Tongue (tissue), 1 donor: ENCODE measurements at regions not wholly inside any gene's neighbourhood (a gene's known extent, or its start where the extent isn't known, plus 50 kb on each side); places are given as distances from the start of the nearest gene placed in this dataset.

Source experiments
- DNase-seq: peaks from one replicate; pipeline ENCODE4 v3.0.0-alpha.2; 2015

DNA sequence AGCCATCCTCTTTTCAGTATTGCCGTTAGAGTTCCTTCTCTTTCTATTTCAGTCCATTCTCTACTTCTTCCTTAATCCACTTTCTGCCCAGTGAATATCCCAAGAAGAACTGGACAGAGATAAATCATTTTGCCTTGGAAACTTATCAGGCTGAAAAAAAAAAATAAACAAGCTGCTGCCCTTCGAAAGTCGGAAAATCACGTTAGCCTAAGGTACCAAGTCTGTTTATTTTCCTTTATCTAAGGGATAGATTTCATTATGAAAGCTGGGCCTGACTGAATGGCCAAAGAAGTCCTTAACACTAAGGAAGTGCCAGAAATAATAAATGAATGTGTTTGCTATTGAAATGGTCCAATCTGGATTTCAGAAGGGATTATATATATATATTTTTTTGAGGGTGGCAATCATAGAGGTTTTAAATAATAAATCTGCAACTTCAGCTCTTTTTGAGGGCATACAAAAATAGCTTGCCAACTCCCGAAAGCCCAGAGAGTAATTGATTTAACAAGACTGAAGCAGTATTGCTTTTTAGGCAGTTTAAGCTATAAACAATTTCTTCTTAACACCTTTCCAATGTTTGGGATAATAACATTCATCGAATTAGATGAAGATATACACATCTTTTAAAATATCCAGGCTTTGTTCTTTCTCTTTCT, 127.0 kb upstream of the STMND1 start:
- DNase-seq = no peak

DNA sequence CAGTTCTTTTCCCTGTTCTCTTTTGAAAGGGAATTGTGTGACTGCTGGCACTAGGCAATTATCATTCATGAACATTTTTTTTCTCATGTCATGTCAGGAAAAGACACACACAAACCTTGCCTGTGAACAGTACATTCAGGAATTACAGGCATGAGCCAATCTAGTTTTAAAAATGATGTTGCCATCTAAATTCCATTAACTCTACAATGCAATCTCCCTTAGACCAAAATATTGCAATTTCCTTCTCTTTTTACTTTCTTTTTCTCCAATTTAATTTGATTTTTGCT, 127.5 kb upstream of the STMND1 start:
- no peak for DNase-seq

DNA sequence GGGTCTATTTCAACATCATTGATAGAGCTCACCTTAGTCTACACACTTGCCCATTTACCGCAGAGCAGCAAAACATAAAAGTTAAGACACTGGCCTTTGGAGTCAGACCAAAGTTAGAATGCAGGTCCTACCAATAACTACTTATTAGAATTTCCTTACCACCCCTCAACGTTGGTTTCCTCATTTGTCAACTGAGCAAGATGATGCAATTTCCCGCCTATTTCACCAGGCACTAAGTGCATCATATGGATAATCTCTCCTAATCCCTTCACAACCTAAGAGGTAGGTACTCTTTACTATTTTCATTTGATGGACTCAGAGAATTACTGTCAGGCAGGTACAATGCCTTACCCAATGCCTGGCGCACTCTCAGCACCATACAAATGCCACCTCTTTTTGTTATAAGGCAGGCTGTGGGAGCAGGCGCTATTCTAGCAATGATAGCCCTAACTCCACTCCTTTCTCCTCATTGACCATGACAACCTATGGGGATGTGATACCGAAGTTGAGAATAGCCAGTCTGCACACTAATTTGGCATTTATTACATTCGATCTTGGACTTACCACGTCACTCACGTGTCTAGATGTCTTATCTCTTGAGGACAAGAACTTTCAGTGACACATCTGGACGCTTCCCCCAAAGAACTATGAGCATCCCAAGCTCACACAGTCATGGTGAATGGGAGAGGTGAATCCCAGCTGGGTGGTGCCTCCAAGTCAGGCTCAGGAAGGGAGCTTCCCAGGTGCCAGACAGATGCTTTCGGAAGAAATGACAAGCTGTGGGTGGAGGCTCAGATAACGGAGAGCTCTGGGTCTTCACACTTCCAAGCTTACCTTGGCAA, 128.1 kb upstream of the STMND1 start:
- DNase-seq = no peak

DNA sequence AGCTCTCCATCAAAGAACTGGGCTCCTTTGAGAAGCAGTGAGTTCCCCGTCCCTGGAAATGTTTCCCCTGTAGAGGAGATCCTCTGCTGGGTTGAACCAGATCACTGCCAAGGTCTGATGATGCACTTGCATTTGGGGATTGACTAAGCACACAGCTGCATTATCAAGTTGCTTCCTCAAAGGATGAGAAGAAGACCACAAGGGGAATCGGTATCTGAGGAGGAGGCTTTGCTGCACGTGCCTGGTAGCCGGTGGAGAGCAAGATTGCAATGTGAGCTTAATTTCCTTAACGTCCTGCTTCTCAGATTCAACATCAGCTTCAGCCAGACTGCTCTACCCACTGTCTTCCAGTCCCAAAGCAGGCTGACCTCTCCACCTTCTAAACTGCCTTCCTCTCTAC, 128.8 kb upstream of the STMND1 start:
- no peak for DNase-seq

DNA sequence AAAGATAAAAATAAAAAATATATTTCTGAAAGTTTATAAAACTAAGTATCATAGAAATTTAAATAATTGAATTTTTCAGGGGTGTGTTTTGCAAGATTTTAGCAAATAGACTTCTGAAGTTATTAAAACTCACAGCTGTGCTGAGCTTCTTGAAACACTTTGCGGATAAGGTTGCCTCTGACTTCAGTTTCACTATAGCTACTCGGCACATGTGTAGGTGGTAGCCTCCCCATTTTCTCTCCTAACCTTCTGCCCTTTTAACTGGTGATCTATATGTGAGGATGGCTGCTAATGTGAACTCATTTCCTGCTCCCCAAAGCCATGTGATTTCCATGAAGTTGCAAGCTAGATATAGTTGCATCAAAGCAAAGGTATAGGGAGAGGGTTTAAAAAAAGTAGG, 129.3 kb upstream of the STMND1 start:
- DNase-seq = no peak

DNA sequence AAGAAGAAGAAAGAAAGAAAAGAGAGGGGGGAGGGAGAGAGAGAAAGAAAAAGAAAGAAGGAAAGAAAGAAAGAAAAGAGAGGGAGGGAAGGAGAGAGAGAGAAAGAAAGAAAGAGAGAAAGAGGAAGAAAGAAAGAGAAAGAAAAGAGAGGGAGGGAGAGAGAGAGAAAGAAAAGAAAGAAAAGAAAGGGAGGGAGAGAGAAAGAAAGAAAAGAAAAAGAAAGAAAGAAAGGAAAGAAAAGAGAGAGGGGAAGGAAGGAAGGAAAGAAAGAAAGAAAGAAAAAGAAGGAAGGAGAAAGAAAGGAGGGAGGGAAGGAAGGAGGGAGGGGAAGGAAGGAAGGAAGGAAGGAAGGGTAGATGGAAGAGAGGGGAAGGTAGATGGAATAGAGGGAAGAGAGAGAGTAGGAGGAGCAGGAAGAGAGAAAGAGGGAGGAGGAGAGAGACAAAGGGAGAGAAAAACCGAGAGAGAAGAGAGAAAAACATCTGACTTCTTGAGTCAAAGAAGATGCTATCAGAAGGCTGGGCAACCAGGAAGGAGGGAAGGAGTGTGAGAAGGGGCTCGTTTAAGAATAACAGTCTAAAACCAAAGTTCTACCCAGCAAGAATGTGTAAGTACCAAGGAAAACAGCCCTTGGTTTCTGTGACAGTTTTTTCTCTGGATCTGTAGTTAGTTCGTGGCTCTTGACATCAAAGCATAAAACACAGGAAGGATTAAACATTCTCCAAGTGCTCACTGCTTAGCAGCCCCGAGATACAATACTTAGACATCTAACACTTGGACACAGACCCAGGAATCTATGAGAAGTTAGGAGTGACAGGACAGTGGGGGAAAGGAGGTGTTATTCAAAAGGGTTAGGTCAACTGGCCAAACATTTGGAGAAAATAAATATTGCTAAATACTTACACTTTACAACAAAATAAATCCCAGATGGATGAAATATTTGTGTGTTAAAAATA, 131.9 kb upstream of the STMND1 start:
- no peak for DNase-seq

DNA sequence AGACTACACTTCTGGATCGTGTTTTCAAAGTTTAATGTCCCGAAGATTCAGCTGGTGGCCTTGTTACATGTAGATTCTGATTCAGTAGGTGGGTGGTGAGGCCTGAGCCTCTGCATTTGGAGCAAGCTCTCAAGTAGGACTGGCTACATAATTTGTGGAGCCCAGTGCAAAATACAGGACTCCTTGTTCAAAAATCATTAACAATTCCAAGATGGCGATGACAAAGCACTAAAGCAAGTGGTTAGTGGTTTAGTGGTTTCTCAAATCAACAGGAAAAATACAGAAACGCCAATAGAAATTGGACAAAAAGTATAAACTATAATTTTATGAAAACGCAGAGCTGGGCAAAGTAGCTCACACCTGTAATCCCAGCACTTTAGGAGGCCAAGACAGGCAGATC, 133.7 kb upstream of the STMND1 start:
- no peak for DNase-seq

DNA sequence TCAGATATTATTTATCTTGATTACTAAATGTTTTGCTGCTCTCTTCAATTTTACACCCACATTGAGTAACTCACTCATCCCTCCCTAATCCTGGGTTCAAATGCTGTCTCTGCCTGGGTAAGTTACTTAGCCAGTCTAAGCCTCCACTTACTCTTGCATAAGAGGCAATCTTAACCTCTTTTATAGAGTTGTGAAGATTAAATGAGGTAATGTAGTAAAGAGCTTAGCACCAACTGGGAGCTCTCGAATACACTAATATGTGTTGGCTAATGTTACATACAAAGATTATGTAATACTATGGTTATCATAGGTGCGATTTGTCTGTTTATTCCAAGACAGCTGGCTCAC, 134.4 kb upstream of the STMND1 start:
- DNase-seq = no peak

DNA sequence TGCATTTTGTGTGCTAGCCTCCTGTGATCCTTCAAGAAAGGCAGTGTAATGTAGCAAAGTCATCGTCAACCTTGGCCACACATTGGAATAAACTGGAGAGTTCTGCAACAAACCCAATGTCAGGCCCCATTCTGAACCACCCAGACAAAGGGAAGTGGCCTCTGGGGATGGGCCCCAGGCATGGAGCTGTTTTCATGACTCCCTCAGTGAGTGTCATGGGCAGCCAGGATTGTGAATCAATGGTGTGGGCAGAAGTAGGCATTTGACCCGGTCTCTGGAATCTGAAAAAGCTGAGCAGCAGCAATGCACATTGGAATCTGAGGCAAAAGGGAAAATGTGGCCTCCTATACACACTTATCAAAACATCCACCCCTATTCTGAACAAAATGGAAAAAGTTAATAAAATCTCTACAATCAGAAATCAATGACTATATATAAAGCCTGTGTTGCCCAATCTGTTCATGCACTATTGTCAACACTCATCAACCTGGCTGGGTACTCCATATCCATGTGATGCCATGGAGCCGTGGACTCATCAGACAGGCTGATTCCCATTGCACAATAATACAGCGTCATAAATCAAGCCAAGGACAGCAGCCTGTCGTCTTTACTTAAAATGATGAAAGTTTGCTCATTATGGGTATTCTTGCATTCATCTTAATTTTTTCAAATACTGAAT, 134.9 kb upstream of the STMND1 start:
- DNase-seq = no peak

DNA sequence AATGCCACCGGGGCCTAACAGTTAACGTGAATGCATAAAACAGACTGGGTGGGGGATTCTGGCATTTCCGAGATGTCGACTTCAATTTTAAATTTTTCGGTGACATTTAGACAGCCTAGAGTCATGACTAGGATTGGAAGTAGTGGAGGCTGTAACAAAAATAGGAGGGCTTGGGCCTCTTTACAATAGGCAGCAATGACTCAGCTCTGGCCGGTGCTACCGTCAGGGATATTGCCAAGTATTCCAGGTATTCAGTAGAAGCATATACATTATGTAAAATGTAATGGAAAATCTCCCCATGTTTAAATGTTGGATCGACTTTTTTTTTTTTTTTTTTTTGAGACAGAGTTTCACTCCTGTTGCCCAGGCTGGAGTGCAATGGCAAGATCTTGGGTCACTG, 136.2 kb upstream of the STMND1 start:
- no peak for DNase-seq

DNA sequence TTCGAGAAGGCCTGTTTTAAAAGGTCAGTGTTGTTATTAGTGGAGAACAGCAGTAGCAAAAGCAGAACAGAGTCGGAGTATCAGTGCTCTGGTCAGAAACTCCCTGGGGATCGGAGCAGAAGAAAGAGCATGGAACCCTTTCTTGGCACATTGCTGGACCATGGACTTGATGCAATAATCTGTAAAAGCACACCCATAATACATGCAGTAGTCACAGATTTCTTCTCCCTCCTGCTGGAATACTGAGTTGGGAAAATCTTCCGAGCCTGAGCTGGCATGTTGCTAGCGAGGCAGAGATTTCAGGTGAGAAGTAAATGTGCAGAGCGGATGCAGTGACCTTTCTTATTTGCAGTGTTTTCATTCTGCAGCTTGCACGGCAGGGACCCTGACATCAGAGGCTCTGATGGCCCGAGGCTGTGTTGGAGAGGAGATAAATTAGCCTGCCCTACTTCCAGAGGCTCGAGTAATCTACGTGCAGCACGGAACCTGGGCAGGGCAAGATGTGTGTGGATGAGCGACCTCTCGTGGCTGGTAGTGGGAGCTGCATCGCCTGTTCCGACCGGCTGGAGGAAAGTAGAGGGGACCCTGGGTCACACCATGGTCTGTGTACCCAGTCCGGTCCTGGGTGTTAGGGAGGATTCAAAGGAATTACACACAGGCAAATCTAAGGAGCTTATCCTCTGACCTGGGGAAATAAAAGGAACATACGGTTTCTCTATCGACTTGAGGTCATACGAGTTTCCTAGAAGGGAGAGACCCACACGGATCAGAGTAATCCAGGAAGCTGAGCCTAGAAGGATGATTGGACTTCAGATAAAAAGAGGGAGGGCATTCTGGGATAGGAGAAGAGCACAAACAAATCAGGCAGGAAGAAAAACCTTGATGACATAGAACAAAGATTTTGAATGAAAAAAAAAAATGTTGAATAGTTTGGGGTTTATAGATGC, 137.0 kb upstream of the STMND1 start:
- peak; percentile 90 for DNase-seq

DNA sequence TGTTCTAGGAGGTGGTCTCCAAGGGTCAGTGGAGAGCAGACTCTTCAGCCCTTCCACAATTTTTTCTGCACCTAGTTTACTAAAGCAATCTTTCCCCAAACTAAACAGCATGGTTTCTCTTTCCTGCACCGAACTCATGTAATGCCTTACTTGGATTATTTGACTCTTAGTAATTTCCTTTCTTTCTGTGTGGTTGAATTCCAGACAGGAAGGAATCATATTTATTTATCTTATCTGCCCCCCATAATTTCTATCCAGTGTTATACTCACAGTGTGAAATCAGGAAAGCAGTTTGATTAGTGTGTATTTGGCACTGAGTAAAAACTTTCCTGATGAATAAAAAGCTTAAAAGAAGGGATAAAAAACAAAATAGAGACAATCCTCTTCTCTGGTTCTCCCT, 140.3 kb upstream of the STMND1 start:
- DNase-seq = no peak

DNA sequence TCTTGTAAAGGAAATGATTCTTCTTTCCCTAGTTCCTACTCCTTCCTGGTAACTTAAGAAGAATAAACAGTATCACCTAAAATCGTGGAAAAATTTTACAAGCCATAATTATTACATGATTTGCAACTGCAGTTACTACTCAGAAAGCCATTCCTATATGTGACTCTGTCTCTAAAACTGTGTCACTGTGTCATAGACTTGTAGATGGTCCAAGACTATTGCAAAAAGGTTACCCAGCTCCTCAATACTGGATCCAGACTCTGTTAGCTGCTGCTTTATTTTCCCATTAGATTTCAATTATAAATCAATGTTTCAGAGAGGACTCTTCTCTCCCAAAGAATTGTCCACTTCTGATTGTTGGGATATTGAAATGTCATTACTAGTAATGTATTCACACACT, 142.1 kb upstream of the STMND1 start:
- no peak for DNase-seq

DNA sequence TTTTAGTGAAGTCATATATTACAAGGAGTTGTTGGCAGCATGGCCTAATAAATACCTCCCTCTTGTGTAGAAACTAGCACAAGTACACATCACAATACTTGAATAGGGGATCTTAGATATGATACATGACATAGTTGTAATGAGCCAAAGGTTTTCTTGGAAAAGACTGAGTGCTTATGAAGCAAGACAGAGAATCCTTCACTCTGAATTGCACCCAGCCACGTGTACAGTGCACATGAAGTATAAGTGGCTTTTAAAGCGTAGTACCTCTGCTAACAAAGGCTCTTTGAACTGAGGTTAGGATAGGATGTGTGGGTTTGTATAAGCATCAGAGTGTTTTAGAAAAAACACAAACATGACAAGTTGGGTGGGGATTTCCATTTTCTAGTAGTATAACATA, 145.5 kb upstream of the STMND1 start:
- DNase-seq = no peak

DNA sequence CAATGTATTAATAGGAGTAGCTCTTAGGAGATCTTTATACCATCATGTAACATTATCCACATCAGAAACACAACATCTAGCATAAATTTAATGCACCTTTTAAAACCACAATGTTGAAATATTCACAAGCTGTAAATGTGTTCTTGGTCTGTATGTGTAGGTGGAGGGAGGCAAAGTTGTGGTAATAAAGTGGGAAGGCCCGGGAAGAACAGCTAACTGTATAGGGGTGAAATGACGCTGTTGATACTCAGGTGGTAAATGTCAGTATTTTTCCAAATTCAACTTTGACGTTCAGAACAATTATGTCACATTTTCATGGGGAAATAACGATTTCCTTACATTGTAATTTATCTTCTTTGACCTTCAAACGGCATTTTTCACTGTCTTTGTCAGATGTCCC, 146.0 kb upstream of the STMND1 start:
- no peak for DNase-seq

DNA sequence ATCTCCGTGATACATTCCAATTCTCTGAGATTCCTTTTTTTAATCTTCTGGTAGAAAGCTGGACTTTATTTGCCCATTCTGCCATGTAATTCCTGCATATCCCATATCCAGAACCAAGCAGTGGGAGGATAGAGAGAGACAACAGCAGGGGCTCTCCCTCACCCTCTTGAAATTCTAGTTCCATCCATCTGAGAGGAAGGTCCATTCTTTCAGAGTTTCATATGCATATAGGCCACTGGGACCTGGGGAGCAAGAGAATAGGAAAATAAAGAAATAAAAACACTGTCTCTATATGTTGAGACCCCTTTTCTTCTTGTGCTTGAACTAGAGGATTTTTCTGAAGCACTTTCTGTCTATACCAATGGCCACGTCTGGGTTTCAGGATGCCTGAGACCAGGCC, 147.9 kb upstream of the STMND1 start:
- DNase-seq = no peak

DNA sequence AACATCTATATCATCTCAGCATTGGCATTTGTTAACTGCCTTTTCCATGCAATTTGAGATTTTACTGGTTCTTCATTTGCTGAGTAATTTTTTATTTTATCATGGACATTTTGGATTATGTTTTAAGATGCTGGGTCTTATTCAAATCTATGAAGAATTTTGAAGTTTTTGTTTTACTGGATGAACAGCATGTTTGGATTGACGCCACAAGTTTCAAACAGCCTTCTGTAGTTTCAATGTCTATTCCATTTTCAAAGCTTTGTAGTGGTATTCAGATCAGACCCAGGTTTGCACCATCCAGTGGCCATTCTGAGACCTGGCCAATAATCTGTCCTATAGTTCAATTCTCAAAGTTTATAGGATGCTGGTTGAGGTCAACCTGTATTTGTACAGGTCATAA, 148.4 kb upstream of the STMND1 start:
- no peak for DNase-seq

DNA sequence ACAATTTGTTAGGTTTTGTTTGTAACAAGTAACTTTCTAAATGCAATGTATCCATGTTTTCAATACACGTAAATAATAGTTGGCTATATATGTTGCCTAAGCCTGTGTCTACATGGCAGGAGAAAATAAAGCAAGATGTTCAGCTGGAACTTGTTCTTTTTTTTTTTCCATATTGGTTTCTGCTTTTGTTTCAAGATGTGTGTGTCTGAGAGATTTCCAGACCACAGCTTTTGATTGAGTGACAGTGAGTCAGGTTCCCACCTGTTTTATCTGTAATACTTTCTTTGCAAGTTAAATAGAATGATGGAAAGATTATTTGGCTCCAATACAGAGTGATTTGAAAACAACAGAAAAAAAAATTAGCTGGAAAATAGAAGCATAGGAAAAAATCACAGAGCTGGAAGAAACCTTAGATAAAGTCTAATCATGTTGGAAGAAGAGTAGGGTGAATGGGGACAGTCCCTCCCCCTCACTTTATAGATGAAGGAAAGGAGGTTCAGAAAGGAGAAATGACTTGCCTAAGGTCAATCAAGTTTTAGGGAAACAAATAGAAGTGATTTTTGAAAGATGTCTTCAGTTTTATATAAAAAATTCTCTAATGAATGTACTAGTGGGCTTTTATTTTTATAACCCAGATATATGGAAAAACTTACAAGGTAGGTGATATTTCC, 150.9 kb upstream of the STMND1 start:
- no peak for DNase-seq

DNA sequence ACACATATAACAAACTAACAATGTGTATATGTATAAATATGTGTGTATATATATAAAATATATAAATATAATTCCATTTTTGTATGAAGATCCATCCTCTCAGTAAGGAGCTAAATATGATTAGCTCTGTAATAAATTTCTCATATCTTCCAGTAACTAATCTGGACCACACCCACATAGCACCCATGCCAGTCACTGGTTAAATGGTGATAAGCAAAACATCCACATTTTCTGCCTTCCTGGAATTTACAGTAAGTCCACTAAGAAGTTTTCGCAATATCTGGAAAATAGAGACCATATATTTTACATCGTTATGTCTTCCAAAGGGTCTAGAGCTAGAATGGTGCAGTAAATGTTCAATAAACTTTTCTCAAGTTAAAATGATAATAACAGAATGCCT, 151.5 kb upstream of the STMND1 start:
- DNase-seq = no peak

DNA sequence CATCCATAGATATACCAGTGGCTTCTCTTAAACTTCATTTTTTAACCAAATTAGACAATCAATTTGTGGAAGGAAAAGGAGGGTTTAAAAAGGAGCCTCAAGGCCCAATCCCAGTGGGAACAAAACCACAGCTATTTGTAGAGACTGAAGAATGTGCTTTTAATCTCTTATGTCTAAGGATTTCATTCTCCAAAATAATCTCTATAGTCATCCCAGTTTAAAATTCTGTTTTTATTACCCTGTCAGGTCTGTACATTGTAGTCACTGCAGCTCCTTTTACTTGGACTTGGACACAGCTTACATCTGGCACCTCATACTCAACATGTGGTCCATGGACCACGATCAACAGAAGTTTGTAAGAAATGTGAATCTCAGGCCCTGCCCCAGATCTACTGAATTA, 152.1 kb upstream of the STMND1 start:
- DNase-seq = no peak

DNA sequence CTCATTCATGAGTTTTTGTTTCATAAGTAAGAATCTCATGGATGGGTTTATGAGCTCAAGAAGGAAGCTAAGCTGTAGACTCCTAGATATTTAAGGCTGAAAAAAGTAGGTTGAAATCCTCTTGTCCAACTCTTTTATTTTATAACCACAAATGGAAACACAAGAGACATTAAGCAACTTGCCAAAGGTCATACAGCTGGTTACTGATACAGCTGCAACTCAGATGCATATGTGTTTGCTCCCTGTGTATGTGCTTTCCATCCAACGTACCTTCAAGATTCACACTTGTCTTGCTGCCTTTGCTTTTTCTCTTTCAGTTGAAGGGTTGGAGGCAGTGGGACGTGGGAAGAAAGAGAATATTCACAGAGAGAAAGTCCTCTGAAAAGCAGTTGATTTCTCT, 153.5 kb upstream of the STMND1 start:
- DNase-seq = peak; percentile 53
